ENCODE measurements at regions not wholly inside any gene's neighbourhood (a gene's known extent, or its start where the extent isn't known, plus 50 kb on each side); places are given as distances from the start of the nearest gene placed in this dataset.
"Not testable (repeated sequence)": the region's sequence is repeated elsewhere in the genome, so short reads cannot be mapped to it uniquely, and the experiment has no call there.

GRCh38 chr2:175595139-175595538 lies 406.9 kb downstream of the LNPK start:
- Histone ChIP-seq H3K27me3 (replicated peaks; ENCODE audit: control insufficient read depth, insufficient read depth, low read length) (no peaks in the 10 kb centered on the region), H3K36me3 (ENCODE audit: control insufficient read depth, insufficient read depth, low read length) (no peaks in the 10 kb centered on the region), H3K4me3 (replicated peaks; ENCODE audit: low read depth, low read length) (no peak overlapping the region)
- no peak for DNase-seq (ENCODE audit: extremely low read depth, insufficient read length)
- TF ChIP-seq, protein P1, sequence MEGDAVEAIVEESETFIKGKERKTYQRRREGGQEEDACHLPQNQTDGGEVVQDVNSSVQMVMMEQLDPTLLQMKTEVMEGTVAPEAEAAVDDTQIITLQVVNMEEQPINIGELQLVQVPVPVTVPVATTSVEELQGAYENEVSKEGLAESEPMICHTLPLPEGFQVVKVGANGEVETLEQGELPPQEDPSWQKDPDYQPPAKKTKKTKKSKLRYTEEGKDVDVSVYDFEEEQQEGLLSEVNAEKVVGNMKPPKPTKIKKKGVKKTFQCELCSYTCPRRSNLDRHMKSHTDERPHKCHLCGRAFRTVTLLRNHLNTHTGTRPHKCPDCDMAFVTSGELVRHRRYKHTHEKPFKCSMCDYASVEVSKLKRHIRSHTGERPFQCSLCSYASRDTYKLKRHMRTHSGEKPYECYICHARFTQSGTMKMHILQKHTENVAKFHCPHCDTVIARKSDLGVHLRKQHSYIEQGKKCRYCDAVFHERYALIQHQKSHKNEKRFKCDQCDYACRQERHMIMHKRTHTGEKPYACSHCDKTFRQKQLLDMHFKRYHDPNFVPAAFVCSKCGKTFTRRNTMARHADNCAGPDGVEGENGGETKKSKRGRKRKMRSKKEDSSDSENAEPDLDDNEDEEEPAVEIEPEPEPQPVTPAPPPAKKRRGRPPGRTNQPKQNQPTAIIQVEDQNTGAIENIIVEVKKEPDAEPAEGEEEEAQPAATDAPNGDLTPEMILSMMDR (IDR thresholded peaks at IDR 0.05; ENCODE audit: insufficient read depth, low read length, poor library complexity, severe bottlenecking), result no peak

- not testable (repeated sequence) for H3K36me3 ChIP-seq (ENCODE audit: control insufficient read depth, insufficient read depth, low read length); H3K4me3 ChIP-seq (replicated peaks; ENCODE audit: low read depth, low read length); H3K27me3 ChIP-seq (replicated peaks; ENCODE audit: control insufficient read depth, insufficient read depth, low read length); DNase-seq (ENCODE audit: extremely low read depth, insufficient read length)
Measured at GRCh38 chr2:175593686-175594525, 408.2 kb downstream of the LNPK start.

GRCh38 chr2:175588213-175588612 lies 406.7 kb upstream of the ATP5MC3 start:
- H3K4me3 ChIP-seq (replicated peaks; ENCODE audit: low read depth, low read length); H3K27me3 ChIP-seq (replicated peaks; ENCODE audit: control insufficient read depth, insufficient read depth, low read length); H3K36me3 ChIP-seq (ENCODE audit: control insufficient read depth, insufficient read depth, low read length); DNase-seq (ENCODE audit: extremely low read depth, insufficient read length): not testable (repeated sequence)

DNA sequence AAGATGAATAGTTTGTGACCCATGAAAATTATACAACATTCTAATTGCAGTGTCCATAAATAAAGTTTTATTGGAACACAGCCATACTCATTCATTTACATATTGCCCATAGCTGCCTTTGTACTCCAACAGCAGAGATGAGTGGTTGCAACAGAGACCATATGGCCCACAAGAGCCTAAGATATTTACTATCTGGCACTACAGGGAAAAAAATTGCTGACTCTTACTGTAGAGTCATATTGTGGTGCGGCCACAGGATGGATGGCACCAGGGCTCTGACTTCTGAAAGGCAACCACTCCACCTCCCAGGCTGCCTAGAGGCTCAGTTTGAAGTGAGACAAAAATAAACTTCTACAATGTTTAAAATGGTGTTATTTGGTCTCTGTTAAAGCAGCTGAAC lies 404.0 kb upstream of the ATP5MC3 start:
- H3K27me3 ChIP-seq (replicated peaks; ENCODE audit: control insufficient read depth, insufficient read depth, low read length), result no peaks in the 10 kb centered on the region
- DNase-seq (ENCODE audit: extremely low read depth, insufficient read length), result no peak
- no peaks in the 10 kb centered on the region for H3K36me3 ChIP-seq (ENCODE audit: control insufficient read depth, insufficient read depth, low read length)
- H3K4me3 ChIP-seq (replicated peaks; ENCODE audit: low read depth, low read length), result no peak overlapping the region
- TF ChIP-seq, protein P1 (IDR thresholded peaks at IDR 0.05; ENCODE audit: insufficient read depth, low read length, poor library complexity, severe bottlenecking), result no peak

- Histone ChIP-seq H3K4me3 (replicated peaks; ENCODE audit: low read depth, low read length) (no peak overlapping the region), H3K36me3 (ENCODE audit: control insufficient read depth, insufficient read depth, low read length) (no peaks in the 10 kb centered on the region), H3K27me3 (replicated peaks; ENCODE audit: control insufficient read depth, insufficient read depth, low read length) (no peaks in the 10 kb centered on the region)
- TF ChIP-seq, protein P1 (IDR thresholded peaks at IDR 0.05; ENCODE audit: insufficient read depth, low read length, poor library complexity, severe bottlenecking), result no peak
- DNase-seq (ENCODE audit: extremely low read depth, insufficient read length), result no peak
Measured at GRCh38 chr2:175580652-175581051, 399.1 kb upstream of the ATP5MC3 start.

DNA sequence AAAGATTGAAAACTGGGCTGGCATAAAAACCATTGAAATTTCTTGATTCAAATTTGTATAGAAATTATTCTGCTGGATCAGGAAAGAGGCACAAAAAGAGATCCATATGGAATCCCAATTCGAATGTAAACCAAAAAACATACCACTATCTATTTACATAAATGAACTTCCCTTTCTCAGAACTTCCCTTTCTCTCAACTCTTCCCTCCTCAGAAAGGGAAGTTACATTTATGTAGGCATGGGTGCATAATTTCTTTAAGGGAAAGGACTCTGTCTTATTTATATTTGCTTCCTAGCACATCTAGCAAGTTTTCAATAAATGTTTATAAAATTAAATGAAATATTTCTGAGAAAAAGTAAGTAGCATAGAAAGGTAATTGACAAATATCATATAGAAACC lies 398.1 kb upstream of the ATP5MC3 start:
- TF ChIP-seq, protein P1 (IDR thresholded peaks at IDR 0.05; ENCODE audit: insufficient read depth, low read length, poor library complexity, severe bottlenecking), result no peak
- no peak for DNase-seq (ENCODE audit: extremely low read depth, insufficient read length)
- Histone ChIP-seq H3K4me3 (replicated peaks; ENCODE audit: low read depth, low read length) (no peak overlapping the region), H3K36me3 (ENCODE audit: control insufficient read depth, insufficient read depth, low read length) (no peaks in the 10 kb centered on the region), H3K27me3 (replicated peaks; ENCODE audit: control insufficient read depth, insufficient read depth, low read length) (no peaks in the 10 kb centered on the region)

Measured in GM06990 (cell line).